PC-3 (cell line): ENCODE measurements at regions not wholly inside any gene's neighbourhood (a gene's known extent, or its start where the extent isn't known, plus 50 kb on each side); places are given as distances from the start of the nearest gene placed in this dataset.

ENCODE experiments used
- ATAC-seq: fragments of 200-7000 bp; cut with Tn5 transposase; 2 replicates; pipeline ENCODE4 v1.9.1; 2020; ENCODE audit warnings: mild to moderate bottlenecking, moderate library complexity
- BruUV-seq: library from RNA; stranded (reverse); fragments of 400-500 nt; replicated peaks from 2 replicates; lab custom pipeline; 2021; lab: Mats Ljungman, UMichigan
- CTCF ChIA-PET: fragments of 300-600 bp; sonication (Branson Sonifier 250); formaldehyde crosslinking; loops from one replicate; lab custom pipeline; 2022; ENCODE audit warnings: antibody characterized with exemption; lab: Charles Lee
- POLR2A ChIA-PET: fragments of 300-600 bp; sonication (Branson Sonifier 250); formaldehyde crosslinking; loops from one replicate; lab custom pipeline; 2022; ENCODE audit warnings: antibody characterized with exemption; ENCODE audit not compliant: unreplicated experiment; lab: Charles Lee
- DNase-seq: peaks from one replicate; pipeline ENCODE4 v3.0.0-alpha.2; 2015
- H2AFZ ChIP-seq: fragments of 300-600 bp; sonication (generic); 2 replicates; pipeline ENCODE4 v1.6.0; 2016; ENCODE audit warnings: antibody characterized with exemption, low read length
- H3F3A ChIP-seq: fragments of 300-600 bp; sonication (generic); one replicate; pipeline ENCODE4 v1.6.0; 2017; ENCODE audit warnings: antibody characterized with exemption, low read length, control low read depth, mild to moderate bottlenecking; ENCODE audit not compliant: unreplicated experiment
- H3K27ac ChIP-seq: fragments of 300-600 bp; sonication (generic); 2 replicates; pipeline ENCODE4 v1.5.1; 2016; ENCODE audit warnings: mild to moderate bottlenecking, low read length
- H3K27me3 ChIP-seq: fragments of 300-600 bp; sonication (generic); 2 replicates; pipeline ENCODE4 v1.6.1; 2016; ENCODE audit warnings: low read length, mixed read lengths
- H3K36me3 ChIP-seq: fragments of 300-600 bp; sonication (generic); 2 replicates; pipeline ENCODE4 v1.6.1; 2016; ENCODE audit warnings: low read depth, mixed run types, low read length, mixed read lengths
- H3K4me1 ChIP-seq: fragments of 300-600 bp; sonication (generic); 2 replicates; pipeline ENCODE4 v1.5.1; 2016; ENCODE audit warnings: low read length; ENCODE audit not compliant: insufficient read depth
- H3K4me2 ChIP-seq: fragments of 300-600 bp; sonication (generic); 2 replicates; pipeline ENCODE4 v1.6.0; 2016; ENCODE audit warnings: low read length
- H3K4me3 ChIP-seq: fragments of 300-600 bp; sonication (generic); 2 replicates; pipeline ENCODE4 v1.5.1; 2016; ENCODE audit warnings: mild to moderate bottlenecking, low read length, mixed read lengths
- H3K79me2 ChIP-seq: fragments of 300-600 bp; sonication (generic); 2 replicates; pipeline ENCODE4 v1.6.1; 2017; ENCODE audit warnings: low read length, mixed read lengths
- H3K9ac ChIP-seq: fragments of 300-600 bp; sonication (generic); 2 replicates; pipeline ENCODE4 v1.6.0; 2016; ENCODE audit warnings: mild to moderate bottlenecking, low read length
- H3K9me2 ChIP-seq: fragments of 300-600 bp; sonication (generic); replicated peaks from 2 replicates; pipeline ENCODE4 v1.6.1; 2016; ENCODE audit warnings: mixed run types, low read length, mixed read lengths
- H3K9me3 ChIP-seq: fragments of 300-600 bp; sonication (generic); 2 replicates; pipeline ENCODE4 v1.6.1; 2016; ENCODE audit warnings: low read length, mixed read lengths
- H4K20me1 ChIP-seq: fragments of 300-600 bp; sonication (generic); 2 replicates; pipeline ENCODE4 v1.6.1; 2016; ENCODE audit warnings: low read length, mixed read lengths
- EZH2 ChIP-seq: fragments of 300-600 bp; sonication (generic); IDR thresholded peaks from one replicate; pipeline ENCODE4 v1.6.1; 2017; ENCODE audit warnings: antibody characterized with exemption, mild to moderate bottlenecking, low read length; ENCODE audit not compliant: unreplicated experiment
- EZH2phosphoT487 ChIP-seq: fragments of 300-600 bp; sonication (generic); IDR thresholded peaks from 2 replicates; pipeline ENCODE4 v1.6.1; 2018; ENCODE audit warnings: mild to moderate bottlenecking, antibody characterized with exemption, low read length, borderline replicate concordance
- intact Hi-C: fragments of 100-400 bp; cut with micrococcal nuclease; formaldehyde crosslinking; loops from 2 replicates; pipeline ENCODE4 v1.9.0; 2023
- TF ChIP-seq, protein P1 (sequence below): fragments of 300-600 bp; sonication (generic); conservative IDR thresholded peaks from 2 replicates; pipeline ENCODE4 v1.5.1; 2017; ENCODE audit warnings: antibody characterized with exemption, low read depth, mild to moderate bottlenecking, low read length

DNA sequence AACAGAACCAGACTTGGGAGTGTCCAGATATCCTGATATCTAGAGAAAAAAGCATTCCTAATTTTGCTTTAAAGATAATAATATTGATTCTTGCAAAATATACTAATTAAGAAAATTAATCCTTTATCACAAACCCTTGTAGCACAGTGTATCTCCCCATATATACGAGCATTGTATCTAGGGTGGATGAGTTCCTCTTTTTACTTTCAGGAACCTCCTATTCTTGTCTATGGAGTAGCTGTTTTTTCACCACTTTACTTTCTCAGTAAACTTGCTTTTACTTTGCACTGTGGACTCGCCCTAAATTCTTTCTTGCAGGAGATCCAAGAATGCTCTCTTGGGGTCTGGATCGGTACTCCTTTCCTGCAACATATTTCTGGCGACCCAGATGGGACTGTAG lies 103.9 kb downstream of the GLUD2 start:
- Histone ChIP-seq H3F3A (no peaks in the 10 kb centered on the region), H3K4me2 (no peak overlapping the region), H3K79me2 (no peaks in the 10 kb centered on the region), H3K27me3 (no peaks in the 10 kb centered on the region), H3K4me1 (no peaks in the 10 kb centered on the region), H2AFZ (no peak overlapping the region), H3K36me3 (no peaks in the 10 kb centered on the region), H3K4me3 (no peak overlapping the region), H4K20me1 (no peaks in the 10 kb centered on the region), H3K27ac (no peak overlapping the region), H3K9me3 (no peaks in the 10 kb centered on the region), H3K9me2 (no peaks in the 10 kb centered on the region), H3K9ac (no peak overlapping the region)
- no peak for DNase-seq
- ChIA-PET CTCF (no interaction called here), POLR2A (no interaction called here)
- TF ChIP-seq EZH2 (no peak), EZH2phosphoT487 (no peak)
- TF ChIP-seq, protein P1, sequence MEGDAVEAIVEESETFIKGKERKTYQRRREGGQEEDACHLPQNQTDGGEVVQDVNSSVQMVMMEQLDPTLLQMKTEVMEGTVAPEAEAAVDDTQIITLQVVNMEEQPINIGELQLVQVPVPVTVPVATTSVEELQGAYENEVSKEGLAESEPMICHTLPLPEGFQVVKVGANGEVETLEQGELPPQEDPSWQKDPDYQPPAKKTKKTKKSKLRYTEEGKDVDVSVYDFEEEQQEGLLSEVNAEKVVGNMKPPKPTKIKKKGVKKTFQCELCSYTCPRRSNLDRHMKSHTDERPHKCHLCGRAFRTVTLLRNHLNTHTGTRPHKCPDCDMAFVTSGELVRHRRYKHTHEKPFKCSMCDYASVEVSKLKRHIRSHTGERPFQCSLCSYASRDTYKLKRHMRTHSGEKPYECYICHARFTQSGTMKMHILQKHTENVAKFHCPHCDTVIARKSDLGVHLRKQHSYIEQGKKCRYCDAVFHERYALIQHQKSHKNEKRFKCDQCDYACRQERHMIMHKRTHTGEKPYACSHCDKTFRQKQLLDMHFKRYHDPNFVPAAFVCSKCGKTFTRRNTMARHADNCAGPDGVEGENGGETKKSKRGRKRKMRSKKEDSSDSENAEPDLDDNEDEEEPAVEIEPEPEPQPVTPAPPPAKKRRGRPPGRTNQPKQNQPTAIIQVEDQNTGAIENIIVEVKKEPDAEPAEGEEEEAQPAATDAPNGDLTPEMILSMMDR = no peak
- ATAC-seq = no peak
- intact Hi-C loops = no loop called here
- no TSS peak for BruUV-seq

DNA sequence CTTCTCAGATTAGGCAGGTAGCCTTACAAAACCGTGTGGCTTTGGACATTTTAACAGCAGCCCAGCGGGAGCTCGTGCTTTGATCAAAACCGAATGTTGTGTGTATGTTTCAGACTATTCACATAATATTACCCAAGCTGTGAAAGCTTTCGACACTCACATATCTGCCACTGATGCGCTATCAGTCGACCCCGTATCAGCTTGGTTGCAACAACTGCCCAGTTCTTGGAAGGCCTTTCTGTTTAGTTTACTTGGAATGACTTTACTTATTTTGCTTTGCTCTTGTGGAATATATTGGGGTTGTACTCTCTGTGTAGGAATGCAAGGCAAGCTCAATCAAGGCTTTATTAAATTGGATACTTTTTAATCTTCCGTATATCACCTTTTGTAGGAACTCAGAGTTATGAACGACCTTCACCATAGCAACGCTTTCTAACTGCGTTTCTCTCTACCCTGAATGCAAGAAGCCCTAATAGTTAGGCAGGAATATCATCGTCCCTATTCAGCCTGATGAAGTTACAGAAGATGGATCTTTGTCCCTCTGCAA lies 107.5 kb downstream of the GLUD2 start:
- no peaks in the 10 kb centered on the region for H3F3A ChIP-seq
- no peak overlapping the region for H3K9ac ChIP-seq
- no peaks in the 10 kb centered on the region for H4K20me1 ChIP-seq
- H3K4me1 ChIP-seq = no peaks in the 10 kb centered on the region
- no peak for TF ChIP-seq EZH2
- no peak for TF ChIP-seq EZH2phosphoT487
- TF ChIP-seq, protein P1 = no peak
- H3K36me3 ChIP-seq = no peaks in the 10 kb centered on the region
- DNase-seq (no peak), ATAC-seq (no peak)
- H3K9me2 ChIP-seq = no peaks in the 10 kb centered on the region
- no peak overlapping the region for H3K4me3 ChIP-seq
- no peaks in the 10 kb centered on the region for H3K79me2 ChIP-seq
- no peaks in the 10 kb centered on the region for H3K9me3 ChIP-seq
- no peak overlapping the region for H2AFZ ChIP-seq
- intact Hi-C loops = no loop called here
- POLR2A ChIA-PET = no interaction called here
- no peaks in the 10 kb centered on the region for H3K27me3 ChIP-seq
- CTCF ChIA-PET = no interaction called here
- no TSS peak for BruUV-seq
- H3K4me2 ChIP-seq = no peak overlapping the region
- H3K27ac ChIP-seq = no peak overlapping the region

DNA sequence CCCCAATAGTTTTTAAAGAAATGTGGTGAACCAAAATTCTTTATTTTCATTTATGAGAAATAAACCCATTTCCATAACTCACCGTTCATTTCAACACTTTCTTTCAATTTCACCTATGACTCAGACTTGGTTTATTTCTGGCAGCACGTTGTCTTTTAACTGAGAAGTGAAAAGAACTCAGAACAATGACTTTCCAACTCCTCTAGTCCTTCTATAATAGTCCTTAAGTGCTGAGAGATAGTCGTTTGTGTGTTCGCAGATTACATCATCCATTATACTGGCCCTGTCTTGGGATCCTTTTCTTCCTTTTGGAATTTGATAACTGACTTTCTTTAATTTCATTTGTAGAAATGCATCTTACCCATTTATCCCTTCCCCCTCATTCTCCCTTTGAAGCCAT lies 113.6 kb downstream of the GLUD2 start:
- no peak overlapping the region for H3K9ac ChIP-seq
- intact Hi-C loops = no loop called here

More for the DNA sequence above, 113.6 kb downstream of the GLUD2 start:
- Histone ChIP-seq H3F3A (no peaks in the 10 kb centered on the region), H4K20me1 (no peaks in the 10 kb centered on the region), H3K4me1 (no peaks in the 10 kb centered on the region), H3K36me3 (no peaks in the 10 kb centered on the region), H3K4me3 (no peak overlapping the region), H3K27me3 (no peaks in the 10 kb centered on the region), H2AFZ (no peak overlapping the region), H3K9me3 (no peaks in the 10 kb centered on the region), H3K79me2 (no peaks in the 10 kb centered on the region), H3K9me2 (no peaks in the 10 kb centered on the region), H3K27ac (no peak overlapping the region), H3K4me2 (no peak overlapping the region)
- DNase-seq (no peak), ATAC-seq (no peak)
- BruUV-seq = no TSS peak
- ChIA-PET CTCF (no interaction called here), POLR2A (no interaction called here)
- TF ChIP-seq, protein P1 = no peak
- TF ChIP-seq EZH2 = no peak
- TF ChIP-seq EZH2phosphoT487 = no peak
